NT2/D1 (cell line): ENCODE measurements at regions not wholly inside any gene's neighbourhood (a gene's known extent, or its start where the extent isn't known, plus 50 kb on each side); places are given as distances from the start of the nearest gene placed in this dataset.

ENCODE experiments used
- SUZ12 ChIP-seq: IDR thresholded peaks from 2 replicates; pipeline ENCODE4 v1.6.1; 2011; ENCODE audit not compliant: insufficient read length, insufficient read depth; ENCODE audit errors: extremely low read depth
- ZNF274 ChIP-seq: IDR thresholded peaks from 2 replicates; pipeline ENCODE4 v1.6.1; 2011; ENCODE audit warnings: mild to moderate bottlenecking, low read depth, low read length

GRCh38 chr18:30811580-30811979, 231.0 kb downstream of the DSC3 start:
- TF ChIP-seq ZNF274 (no peak), SUZ12 (no peak)
